ENCODE measurements at regions not wholly inside any gene's neighbourhood (a gene's known extent, or its start where the extent isn't known, plus 50 kb on each side); places are given as distances from the start of the nearest gene placed in this dataset.

GRCh38 chr3:64814351-64814750 lies 126.6 kb upstream of the ADAMTS9 start:
- Histone ChIP-seq H3K9me3 (ENCODE audit: control insufficient read depth, low read length) (no peaks in the 10 kb centered on the region), H3K4me3 (ENCODE audit: insufficient read depth, low read depth, low read length) (no peak overlapping the region), H3K27ac (ENCODE audit: insufficient read depth, low read depth, low read length, poor library complexity, severe bottlenecking) (no peak overlapping the region), H3K27me3 (ENCODE audit: control insufficient read depth, insufficient read depth, low read length, poor library complexity, severe bottlenecking) (no peaks in the 10 kb centered on the region), H3K36me3 (ENCODE audit: control insufficient read depth, insufficient read depth, low read length) (no peaks in the 10 kb centered on the region), H3K4me1 (ENCODE audit: control insufficient read depth, insufficient read depth, low read length) (peaks cover 20% of the 10 kb centered on the region)
- whole genome bisulfite sequencing, 2 experiments: 93 to 95% methylated on average over 2 of the region's 2 CpGs

GRCh38 chr3:64813326-64813725 lies 125.5 kb upstream of the ADAMTS9 start:
- H3K27ac ChIP-seq (ENCODE audit: insufficient read depth, low read depth, low read length, poor library complexity, severe bottlenecking): no peak overlapping the region
- no peaks in the 10 kb centered on the region for H3K27me3 ChIP-seq (ENCODE audit: control insufficient read depth, insufficient read depth, low read length, poor library complexity, severe bottlenecking)
- no peaks in the 10 kb centered on the region for H3K9me3 ChIP-seq (ENCODE audit: control insufficient read depth, low read length)
- H3K36me3 ChIP-seq (ENCODE audit: control insufficient read depth, insufficient read depth, low read length): no peaks in the 10 kb centered on the region
- peaks cover 20% of the 10 kb centered on the region for H3K4me1 ChIP-seq (ENCODE audit: control insufficient read depth, insufficient read depth, low read length)
- H3K4me3 ChIP-seq (ENCODE audit: insufficient read depth, low read depth, low read length): no peak overlapping the region
- WGBS, 2 experiments: 82 to 89% methylated on average over 3 of the region's 3 CpGs

GRCh38 chr3:64809086-64809485 lies 121.3 kb upstream of the ADAMTS9 start:
- Histone ChIP-seq H3K9me3 (ENCODE audit: control insufficient read depth, low read length) (no peaks in the 10 kb centered on the region), H3K4me1 (ENCODE audit: control insufficient read depth, insufficient read depth, low read length) (no peaks in the 10 kb centered on the region), H3K4me3 (ENCODE audit: insufficient read depth, low read depth, low read length) (no peak overlapping the region), H3K27me3 (ENCODE audit: control insufficient read depth, insufficient read depth, low read length, poor library complexity, severe bottlenecking) (no peaks in the 10 kb centered on the region), H3K27ac (ENCODE audit: insufficient read depth, low read depth, low read length, poor library complexity, severe bottlenecking) (no peak overlapping the region), H3K36me3 (ENCODE audit: control insufficient read depth, insufficient read depth, low read length) (no peaks in the 10 kb centered on the region)
- WGBS, 2 experiments: 79 to 86% methylated on average over 1 to 2 of the region's 2 CpGs

GRCh38 chr3:64808061-64808460 lies 120.3 kb upstream of the ADAMTS9 start:
- Histone ChIP-seq H3K4me3 (ENCODE audit: insufficient read depth, low read depth, low read length) (no peak overlapping the region), H3K36me3 (ENCODE audit: control insufficient read depth, insufficient read depth, low read length) (no peaks in the 10 kb centered on the region), H3K27ac (ENCODE audit: insufficient read depth, low read depth, low read length, poor library complexity, severe bottlenecking) (no peak overlapping the region), H3K27me3 (ENCODE audit: control insufficient read depth, insufficient read depth, low read length, poor library complexity, severe bottlenecking) (no peaks in the 10 kb centered on the region), H3K4me1 (ENCODE audit: control insufficient read depth, insufficient read depth, low read length) (no peaks in the 10 kb centered on the region), H3K9me3 (ENCODE audit: control insufficient read depth, low read length) (no peaks in the 10 kb centered on the region)

GRCh38 chr3:64806668-64807605 lies 119.1 kb upstream of the ADAMTS9 start:
- Histone ChIP-seq H3K4me1 (ENCODE audit: control insufficient read depth, insufficient read depth, low read length) (no peaks in the 10 kb centered on the region), H3K9me3 (ENCODE audit: control insufficient read depth, low read length) (no peaks in the 10 kb centered on the region), H3K36me3 (ENCODE audit: control insufficient read depth, insufficient read depth, low read length) (no peaks in the 10 kb centered on the region), H3K27me3 (ENCODE audit: control insufficient read depth, insufficient read depth, low read length, poor library complexity, severe bottlenecking) (no peaks in the 10 kb centered on the region), H3K4me3 (ENCODE audit: insufficient read depth, low read depth, low read length) (no peak overlapping the region), H3K27ac (ENCODE audit: insufficient read depth, low read depth, low read length, poor library complexity, severe bottlenecking) (no peak overlapping the region)
- WGBS, 2 experiments: 94 to 98% methylated on average over 6 of the region's 6 CpGs

- Histone ChIP-seq H3K36me3 (ENCODE audit: control insufficient read depth, insufficient read depth, low read length) (no peaks in the 10 kb centered on the region), H3K4me1 (ENCODE audit: control insufficient read depth, insufficient read depth, low read length) (no peaks in the 10 kb centered on the region), H3K9me3 (ENCODE audit: control insufficient read depth, low read length) (no peaks in the 10 kb centered on the region), H3K27ac (ENCODE audit: insufficient read depth, low read depth, low read length, poor library complexity, severe bottlenecking) (no peak overlapping the region), H3K4me3 (ENCODE audit: insufficient read depth, low read depth, low read length) (no peak overlapping the region), H3K27me3 (ENCODE audit: control insufficient read depth, insufficient read depth, low read length, poor library complexity, severe bottlenecking) (no peaks in the 10 kb centered on the region)
- 84 to 97% methylated on average over 1 of the region's 2 CpGs for WGBS, 2 experiments
Observed at GRCh38 chr3:64805978-64806377, 118.2 kb upstream of the ADAMTS9 start.

- 94 to 95% methylated on average over 2 of the region's 2 CpGs for WGBS, 2 experiments
- Histone ChIP-seq H3K4me1 (ENCODE audit: control insufficient read depth, insufficient read depth, low read length) (no peaks in the 10 kb centered on the region), H3K27me3 (ENCODE audit: control insufficient read depth, insufficient read depth, low read length, poor library complexity, severe bottlenecking) (no peaks in the 10 kb centered on the region), H3K9me3 (ENCODE audit: control insufficient read depth, low read length) (no peaks in the 10 kb centered on the region), H3K36me3 (ENCODE audit: control insufficient read depth, insufficient read depth, low read length) (no peaks in the 10 kb centered on the region), H3K27ac (ENCODE audit: insufficient read depth, low read depth, low read length, poor library complexity, severe bottlenecking) (no peak overlapping the region), H3K4me3 (ENCODE audit: insufficient read depth, low read depth, low read length) (no peak overlapping the region)
Observed at GRCh38 chr3:64805248-64805647, 117.4 kb upstream of the ADAMTS9 start.

GRCh38 chr3:64803469-64803868 lies 115.7 kb upstream of the ADAMTS9 start:
- Histone ChIP-seq H3K27ac (ENCODE audit: insufficient read depth, low read depth, low read length, poor library complexity, severe bottlenecking) (no peak overlapping the region), H3K36me3 (ENCODE audit: control insufficient read depth, insufficient read depth, low read length) (no peaks in the 10 kb centered on the region), H3K9me3 (ENCODE audit: control insufficient read depth, low read length) (no peaks in the 10 kb centered on the region), H3K4me1 (ENCODE audit: control insufficient read depth, insufficient read depth, low read length) (no peaks in the 10 kb centered on the region), H3K4me3 (ENCODE audit: insufficient read depth, low read depth, low read length) (no peak overlapping the region), H3K27me3 (ENCODE audit: control insufficient read depth, insufficient read depth, low read length, poor library complexity, severe bottlenecking) (no peaks in the 10 kb centered on the region)
- 92 to 93% methylated on average over 7 to 9 of the region's 9 CpGs for WGBS, 2 experiments

GRCh38 chr3:64802460-64802859 lies 114.7 kb upstream of the ADAMTS9 start:
- Histone ChIP-seq H3K27me3 (ENCODE audit: control insufficient read depth, insufficient read depth, low read length, poor library complexity, severe bottlenecking) (no peaks in the 10 kb centered on the region), H3K4me1 (ENCODE audit: control insufficient read depth, insufficient read depth, low read length) (no peaks in the 10 kb centered on the region), H3K27ac (ENCODE audit: insufficient read depth, low read depth, low read length, poor library complexity, severe bottlenecking) (no peak overlapping the region), H3K36me3 (ENCODE audit: control insufficient read depth, insufficient read depth, low read length) (no peaks in the 10 kb centered on the region), H3K4me3 (ENCODE audit: insufficient read depth, low read depth, low read length) (no peak overlapping the region), H3K9me3 (ENCODE audit: control insufficient read depth, low read length) (no peaks in the 10 kb centered on the region)
- WGBS, 2 experiments: 92 to 100% methylated on average over 4 of the region's 4 CpGs

- no peaks in the 10 kb centered on the region for H3K27me3 ChIP-seq (ENCODE audit: control insufficient read depth, insufficient read depth, low read length, poor library complexity, severe bottlenecking)
- H3K4me1 ChIP-seq (ENCODE audit: control insufficient read depth, insufficient read depth, low read length): no peaks in the 10 kb centered on the region
- no peak overlapping the region for H3K27ac ChIP-seq (ENCODE audit: insufficient read depth, low read depth, low read length, poor library complexity, severe bottlenecking)
- 92 to 94% methylated on average over 3 of the region's 3 CpGs for WGBS, 2 experiments
- H3K36me3 ChIP-seq (ENCODE audit: control insufficient read depth, insufficient read depth, low read length): no peaks in the 10 kb centered on the region
- no peaks in the 10 kb centered on the region for H3K9me3 ChIP-seq (ENCODE audit: control insufficient read depth, low read length)
- H3K4me3 ChIP-seq (ENCODE audit: insufficient read depth, low read depth, low read length): no peak overlapping the region
Observed at GRCh38 chr3:64801856-64802255, 114.1 kb upstream of the ADAMTS9 start.

Data from ectodermal cell (in vitro differentiated cells).